SJCRH30 (cell line): ENCODE measurements at regions not wholly inside any gene's neighbourhood (a gene's known extent, or its start where the extent isn't known, plus 50 kb on each side); places are given as distances from the start of the nearest gene placed in this dataset.

Experiments
- DNase-seq, 2 experiments: peaks; one replicate each; pipeline ENCODE4 v3.0.0-alpha.2; 2015 to 2020
- H3K27ac ChIP-seq: fragments of 250-450 bp; sonication (Bioruptor Pico); 2 replicates; pipeline ENCODE4 v1.5.1; 2020; ENCODE audit warnings: mild to moderate bottlenecking, moderate library complexity
- H3K27me3 ChIP-seq: fragments of 250-450 bp; sonication (Bioruptor Pico); 2 replicates; pipeline ENCODE4 v1.5.1; 2020; ENCODE audit warnings: mild to moderate bottlenecking, moderate library complexity
- H3K36me3 ChIP-seq: fragments of 250-450 bp; sonication (Bioruptor Pico); 2 replicates; pipeline ENCODE4 v1.5.1; 2020; ENCODE audit warnings: mild to moderate bottlenecking, moderate library complexity
- H3K4me1 ChIP-seq: fragments of 250-450 bp; sonication (Bioruptor Pico); 2 replicates; pipeline ENCODE4 v1.5.1; 2020; ENCODE audit warnings: mild to moderate bottlenecking, moderate library complexity
- H3K4me3 ChIP-seq: fragments of 250-450 bp; sonication (Bioruptor Pico); 2 replicates; pipeline ENCODE4 v1.5.1; 2020; ENCODE audit warnings: mild to moderate bottlenecking, moderate library complexity
- H3K9me3 ChIP-seq: fragments of 250-450 bp; sonication (Bioruptor Pico); replicated peaks from 2 replicates; pipeline ENCODE4 v1.5.1; 2020; ENCODE audit warnings: mild to moderate bottlenecking, moderate library complexity

DNA sequence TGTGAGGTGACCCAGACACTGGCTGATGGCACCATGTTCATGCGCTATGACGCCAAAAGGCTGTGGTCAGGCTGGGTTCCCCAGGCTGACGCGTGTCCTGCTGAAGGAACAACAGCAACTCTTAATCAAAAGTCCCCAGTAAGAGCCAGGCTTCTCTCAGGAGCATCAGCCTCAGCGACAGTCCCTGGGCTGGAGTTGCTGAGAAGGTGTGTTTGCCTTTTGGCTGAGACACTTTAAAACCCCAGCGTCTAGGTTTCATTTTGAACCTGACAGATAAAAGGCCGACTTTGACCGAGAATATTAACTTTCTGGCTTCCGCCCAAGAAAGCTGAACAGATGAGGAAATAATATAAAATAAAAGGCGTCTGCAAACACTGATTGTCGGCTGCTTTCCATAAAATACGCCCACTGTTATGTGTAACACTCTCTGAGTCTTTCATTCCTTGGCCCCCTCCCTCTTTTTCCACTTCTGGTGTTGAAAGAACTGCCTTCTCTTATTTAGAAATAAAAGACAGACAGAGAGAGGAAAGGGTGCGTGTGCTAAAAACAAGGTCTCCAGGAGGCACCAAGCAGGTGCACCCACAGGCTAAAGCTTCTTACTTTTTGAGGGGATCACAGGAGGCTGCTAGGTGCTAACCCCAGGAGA is 373.6 kb downstream of the MID1IP1 start:
- no peak overlapping the region for H3K4me3 ChIP-seq
- no peaks in the 10 kb centered on the region for H3K36me3 ChIP-seq
- no peak overlapping the region for H3K27ac ChIP-seq
- no peaks in the 10 kb centered on the region for H3K4me1 ChIP-seq
- no peaks in the 10 kb centered on the region for H3K9me3 ChIP-seq
- no peak for DNase-seq
- H3K27me3 ChIP-seq: no peaks in the 10 kb centered on the region

- Histone ChIP-seq H3K4me1 (no peaks in the 10 kb centered on the region), H3K27ac (no peak overlapping the region), H3K9me3 (no peaks in the 10 kb centered on the region), H3K4me3 (no peak overlapping the region), H3K27me3 (no peaks in the 10 kb centered on the region), H3K36me3 (no peaks in the 10 kb centered on the region)
- no peak for DNase-seq
Observed at GRCh38 chrX:39175418-39176057, 374.3 kb downstream of the MID1IP1 start.

- DNase-seq: no peak
- Histone ChIP-seq H3K27ac (no peak overlapping the region), H3K9me3 (no peaks in the 10 kb centered on the region), H3K4me1 (no peaks in the 10 kb centered on the region), H3K4me3 (no peak overlapping the region), H3K36me3 (no peaks in the 10 kb centered on the region), H3K27me3 (no peaks in the 10 kb centered on the region)
Observed at GRCh38 chrX:39176105-39176504, 374.8 kb downstream of the MID1IP1 start.

GRCh38 chrX:39189431-39189830 is 388.2 kb downstream of the MID1IP1 start:
- no peaks in the 10 kb centered on the region for H3K27me3 ChIP-seq
- H3K27ac ChIP-seq: no peak overlapping the region
- DNase-seq: no peak
- H3K36me3 ChIP-seq: no peaks in the 10 kb centered on the region
- no peak overlapping the region for H3K4me3 ChIP-seq
- no peaks in the 10 kb centered on the region for H3K4me1 ChIP-seq
- H3K9me3 ChIP-seq: no peaks in the 10 kb centered on the region

GRCh38 chrX:39194673-39195072 is 393.4 kb downstream of the MID1IP1 start:
- H3K9me3 ChIP-seq: no peaks in the 10 kb centered on the region
- no peak for DNase-seq
- H3K27me3 ChIP-seq: no peaks in the 10 kb centered on the region
- no peak overlapping the region for H3K4me3 ChIP-seq
- H3K36me3 ChIP-seq: no peaks in the 10 kb centered on the region
- no peak overlapping the region for H3K27ac ChIP-seq
- H3K4me1 ChIP-seq: peaks cover 17% of the 10 kb centered on the region

GRCh38 chrX:39195156-39195555 is 393.9 kb downstream of the MID1IP1 start:
- no peaks in the 10 kb centered on the region for H3K27me3 ChIP-seq
- peaks cover 17% of the 10 kb centered on the region for H3K4me1 ChIP-seq

GRCh38 chrX:39196192-39197102 is 395.2 kb downstream of the MID1IP1 start:
- Histone ChIP-seq H3K9me3 (no peaks in the 10 kb centered on the region), H3K36me3 (no peaks in the 10 kb centered on the region), H3K4me3 (no peak overlapping the region), H3K27ac (peak overlapping the region; percentile 52), H3K4me1 (peaks cover 17% of the 10 kb centered on the region), H3K27me3 (no peaks in the 10 kb centered on the region)
- DNase-seq: peak; percentile 70 to 82

More at GRCh38 chrX:39195156-39195555, 393.9 kb downstream of the MID1IP1 start:
- Histone ChIP-seq H3K4me3 (no peak overlapping the region), H3K36me3 (no peaks in the 10 kb centered on the region), H3K27ac (no peak overlapping the region), H3K9me3 (no peaks in the 10 kb centered on the region)
- DNase-seq: no peak

DNA sequence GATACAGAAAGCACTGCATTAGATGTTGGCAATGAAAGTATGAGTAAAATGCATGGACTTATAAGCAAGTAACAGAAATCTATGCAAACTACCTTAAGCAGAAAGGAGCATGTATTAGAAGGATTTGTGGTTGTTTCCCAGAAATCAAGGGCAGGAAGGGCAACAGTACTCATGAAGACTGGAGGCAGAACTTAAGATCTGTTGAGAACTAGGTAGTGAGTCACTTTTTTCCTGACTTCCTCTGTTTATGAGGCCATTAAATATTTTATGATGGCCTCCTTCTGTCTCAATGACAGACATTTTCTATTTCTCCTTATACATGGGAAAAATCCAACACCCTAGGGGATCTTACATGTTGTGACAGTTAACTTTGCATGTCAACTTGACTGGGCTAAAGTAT is 398.2 kb downstream of the MID1IP1 start:
- H3K4me1 ChIP-seq: peaks cover 17% of the 10 kb centered on the region
- no peaks in the 10 kb centered on the region for H3K27me3 ChIP-seq
- no peaks in the 10 kb centered on the region for H3K36me3 ChIP-seq
- DNase-seq: no peak
- H3K9me3 ChIP-seq: no peaks in the 10 kb centered on the region
- H3K4me3 ChIP-seq: no peak overlapping the region
- no peak overlapping the region for H3K27ac ChIP-seq

DNA sequence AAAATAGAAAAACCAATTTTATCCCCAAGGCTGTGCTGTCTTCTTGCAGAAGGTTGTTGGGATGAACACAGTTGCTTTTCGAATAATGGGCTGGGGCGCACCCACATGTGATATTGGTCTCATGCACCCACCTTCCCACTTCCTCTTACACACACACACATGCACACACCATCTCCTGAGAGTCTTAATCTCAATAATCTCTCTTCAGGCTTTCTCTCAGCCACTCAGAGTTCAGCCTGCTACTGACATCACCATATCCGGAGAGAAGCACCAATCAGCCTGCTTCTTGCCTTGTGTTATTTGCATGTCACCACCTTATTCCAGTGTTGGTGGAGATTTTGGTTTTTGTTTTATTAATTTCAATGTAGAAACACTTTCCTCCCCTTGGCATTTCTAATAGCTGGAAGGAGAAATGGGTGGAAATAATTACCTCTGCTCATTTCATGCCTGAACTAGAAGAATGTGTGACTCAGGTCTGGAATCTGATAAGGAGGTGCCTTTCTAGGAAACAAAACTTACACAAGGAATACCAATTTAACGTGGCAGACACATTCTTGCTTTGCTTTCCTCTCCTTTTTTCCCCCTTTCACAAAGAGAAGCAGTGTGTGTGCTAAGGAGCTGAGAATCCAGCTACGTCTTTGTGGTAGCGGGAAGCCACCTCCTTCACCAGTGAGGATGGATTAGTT is 400.2 kb downstream of the MID1IP1 start:
- no peak overlapping the region for H3K4me3 ChIP-seq
- H3K27ac ChIP-seq: no peak overlapping the region
- no peaks in the 10 kb centered on the region for H3K27me3 ChIP-seq
- H3K36me3 ChIP-seq: no peaks in the 10 kb centered on the region
- no peak for DNase-seq
- H3K9me3 ChIP-seq: no peaks in the 10 kb centered on the region
- H3K4me1 ChIP-seq: peaks cover 28% of the 10 kb centered on the region

GRCh38 chrX:39202641-39203040 is 401.4 kb downstream of the MID1IP1 start:
- Histone ChIP-seq H3K4me3 (no peak overlapping the region), H3K27me3 (no peaks in the 10 kb centered on the region), H3K9me3 (no peaks in the 10 kb centered on the region), H3K4me1 (peaks cover 22% of the 10 kb centered on the region; the same call in 1 of the 2 replicates), H3K27ac (no peak overlapping the region), H3K36me3 (no peaks in the 10 kb centered on the region)
- DNase-seq: no peak

- no peak for DNase-seq
- Histone ChIP-seq H3K9me3 (no peaks in the 10 kb centered on the region), H3K36me3 (no peaks in the 10 kb centered on the region), H3K4me1 (peaks cover 22% of the 10 kb centered on the region; the same call in 1 of the 2 replicates), H3K27me3 (no peaks in the 10 kb centered on the region), H3K27ac (no peak overlapping the region), H3K4me3 (no peak overlapping the region)
Observed at GRCh38 chrX:39203427-39203826, 402.2 kb downstream of the MID1IP1 start.

DNA sequence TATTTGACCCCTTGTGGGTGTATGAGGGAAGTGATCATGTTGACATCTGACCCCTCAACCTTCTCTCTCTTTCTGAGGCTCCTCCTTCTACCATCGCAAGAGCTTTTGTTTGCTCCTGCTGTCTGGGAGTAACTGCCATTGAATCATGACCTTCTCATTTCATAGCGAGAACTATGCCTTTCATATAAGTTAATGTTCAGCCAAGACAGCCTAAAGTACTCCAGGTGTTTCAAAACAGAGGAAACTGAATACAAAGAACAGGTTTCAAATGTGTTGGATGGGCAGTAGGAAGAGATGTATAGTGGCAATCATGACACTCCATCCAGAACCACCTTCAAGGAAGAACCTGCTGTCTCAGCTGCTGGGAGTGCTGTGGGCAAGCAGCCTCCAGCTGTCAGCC is 403.1 kb downstream of the MID1IP1 start:
- H3K9me3 ChIP-seq: no peaks in the 10 kb centered on the region
- H3K4me3 ChIP-seq: no peak overlapping the region
- H3K27ac ChIP-seq: no peak overlapping the region
- H3K4me1 ChIP-seq: peaks cover 22% of the 10 kb centered on the region; the same call in 1 of the 2 replicates
- H3K36me3 ChIP-seq: no peaks in the 10 kb centered on the region
- no peak for DNase-seq
- no peaks in the 10 kb centered on the region for H3K27me3 ChIP-seq

DNA sequence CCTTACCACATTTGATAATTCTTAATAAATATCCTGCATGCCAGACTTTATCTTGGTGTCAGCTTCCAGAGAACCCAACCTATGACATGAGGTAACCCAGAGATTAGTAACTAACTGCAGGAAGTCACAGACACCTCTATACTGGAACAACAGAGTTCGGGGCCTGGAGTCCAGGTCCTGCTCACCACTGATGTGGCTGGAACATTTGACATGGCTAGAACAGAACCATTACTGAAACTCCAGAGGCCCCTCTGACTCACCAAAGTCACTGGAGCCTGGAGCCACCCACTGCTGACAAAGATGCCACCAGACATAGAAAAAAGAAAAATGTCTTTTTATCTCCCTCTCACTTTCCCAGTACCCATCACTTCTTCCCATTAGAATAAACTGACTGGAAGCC is 403.7 kb downstream of the MID1IP1 start:
- Histone ChIP-seq H3K4me1 (peaks cover 22% of the 10 kb centered on the region; the same call in 1 of the 2 replicates), H3K36me3 (no peaks in the 10 kb centered on the region), H3K27ac (peak overlapping the region; percentile 66), H3K9me3 (no peaks in the 10 kb centered on the region), H3K27me3 (no peaks in the 10 kb centered on the region), H3K4me3 (no peak overlapping the region)
- DNase-seq: no peak

DNA sequence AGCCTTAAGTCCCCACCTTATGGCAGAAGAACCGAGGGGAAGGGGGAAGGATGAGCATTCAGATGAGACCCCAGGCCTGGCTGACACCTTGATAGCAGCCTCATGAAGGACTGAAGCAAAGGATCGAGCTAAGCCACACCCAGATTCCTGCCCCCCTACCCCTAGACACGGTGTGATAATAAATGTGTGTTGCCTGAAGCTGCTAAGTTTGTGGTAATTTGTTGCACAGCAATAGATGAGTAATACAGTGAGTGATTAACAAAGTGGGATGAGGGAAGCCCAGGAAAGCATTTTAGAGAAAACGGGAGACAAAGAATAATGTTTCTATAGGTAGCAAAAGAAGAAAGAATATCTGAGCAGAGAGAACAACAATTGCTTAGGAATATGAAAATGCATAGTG is 404.2 kb downstream of the MID1IP1 start:
- H3K27ac ChIP-seq: peak overlapping the region; percentile 66
- no peaks in the 10 kb centered on the region for H3K27me3 ChIP-seq
- peaks cover 22% of the 10 kb centered on the region; the same call in 1 of the 2 replicates for H3K4me1 ChIP-seq
- DNase-seq: no peak
- H3K4me3 ChIP-seq: no peak overlapping the region
- H3K36me3 ChIP-seq: no peaks in the 10 kb centered on the region
- no peaks in the 10 kb centered on the region for H3K9me3 ChIP-seq
